Astrocyte of the spinal cord (primary cell): ENCODE measurements at regions not wholly inside any gene's neighbourhood (a gene's known extent, or its start where the extent isn't known, plus 50 kb on each side); places are given as distances from the start of the nearest gene placed in this dataset.

Source experiments
- DNase-seq: peaks from one replicate; pipeline ENCODE4 v3.0.0; 2011; ENCODE audit warnings: low read depth, low spot score
- H3K4me3 ChIP-seq: 2 replicates; pipeline ENCODE4 v1.5.1; 2011; ENCODE audit warnings: low read depth, mild to moderate bottlenecking, low read length, moderate library complexity
- CTCF ChIP-seq: IDR thresholded peaks from 2 replicates; pipeline ENCODE4 v1.5.1; 2012; ENCODE audit warnings: low read depth, mild to moderate bottlenecking, low read length, inconsistent platforms
- in situ Hi-C: cut with HindIII; loops from 2 replicates; pipeline ENCODE4 v1.10.0; 2017; ENCODE audit warnings: low sequenced_read_pairs

GRCh38 chr9:124132671-124133147, 121.1 kb downstream of the LHX2 start:
- TF ChIP-seq CTCF: no peak
- in situ Hi-C loops: no loop called here
- no peak for DNase-seq
- H3K4me3 ChIP-seq: no peak overlapping the region

GRCh38 chr9:124133727-124134126, 122.2 kb downstream of the LHX2 start:
- peak; percentile 34 for DNase-seq
- peak; percentile 54 for TF ChIP-seq CTCF
- no peak overlapping the region for H3K4me3 ChIP-seq
- in situ Hi-C loops: no loop called here

- no peak overlapping the region for H3K4me3 ChIP-seq
- no peak for DNase-seq
- TF ChIP-seq CTCF: no peak
- in situ Hi-C loops: no loop called here
Observed at GRCh38 chr9:124134526-124134925, 123.0 kb downstream of the LHX2 start.

GRCh38 chr9:124135813-124136365, 121.9 kb upstream of the NEK6 start:
- TF ChIP-seq CTCF: no peak
- no peak for DNase-seq
- in situ Hi-C loops: no loop called here

GRCh38 chr9:124137009-124137943, 120.5 kb upstream of the NEK6 start:
- no peak overlapping the region for H3K4me3 ChIP-seq
- no peak for TF ChIP-seq CTCF
- no peak for DNase-seq
- in situ Hi-C loops: no loop called here

More at GRCh38 chr9:124135813-124136365, 121.9 kb upstream of the NEK6 start:
- H3K4me3 ChIP-seq: no peak overlapping the region

GRCh38 chr9:124137944-124138335, 119.8 kb upstream of the NEK6 start:
- in situ Hi-C loops: no loop called here
- no peak for DNase-seq
- no peak overlapping the region for H3K4me3 ChIP-seq
- no peak for TF ChIP-seq CTCF
